Prostate gland (tissue), 2 donors: ENCODE measurements at regions not wholly inside any gene's neighbourhood (a gene's known extent, or its start where the extent isn't known, plus 50 kb on each side); places are given as distances from the start of the nearest gene placed in this dataset.

Experiments
- CTCF ChIP-seq, 4 experiments: fragments of 200-600 bp in 2 of 4; fragments of 450-650 bp in 2 of 4; sonication (generic) in 2 of 4; IDR thresholded peaks; 1 replicate in 3 of 4; 2 replicates in 1 of 4; pipeline ENCODE4 v1.5.1; 2016 to 2019; ENCODE audit warnings: antibody characterized with exemption in 4 of 4, mild to moderate bottlenecking in 2 of 4, moderate library complexity in 2 of 4
- POLR2A ChIP-seq: fragments of 450-650 bp; IDR thresholded peaks from one replicate; pipeline ENCODE4 v1.6.1; 2016; ENCODE audit warnings: antibody characterized with exemption, mild to moderate bottlenecking

DNA sequence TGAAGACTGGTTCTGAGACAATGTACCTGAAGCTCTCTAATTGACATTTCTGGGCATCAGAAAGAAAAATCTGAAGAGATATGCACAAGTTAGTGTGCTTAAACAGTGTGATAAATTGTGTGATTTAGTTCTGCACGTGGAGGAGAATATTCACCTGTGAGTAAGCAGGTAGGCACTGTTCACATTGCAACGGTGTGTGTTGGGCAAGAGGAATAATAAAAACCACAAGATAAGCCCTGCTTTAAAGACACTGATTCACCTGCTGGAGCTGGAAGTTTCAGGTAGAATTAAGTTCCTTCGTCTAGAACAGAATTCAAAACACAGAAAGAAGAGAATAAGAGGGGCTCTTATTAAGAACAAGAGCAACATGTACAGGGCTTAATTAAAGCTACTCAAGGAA is 864.3 kb upstream of the SOX11 start:
- no peak for TF ChIP-seq CTCF (IDR thresholded peaks at IDR 0.05)
- no peak for TF ChIP-seq POLR2A
